ENCODE measurements at regions not wholly inside any gene's neighbourhood (a gene's known extent, or its start where the extent isn't known, plus 50 kb on each side); places are given as distances from the start of the nearest gene placed in this dataset.

- no peak for TF ChIP-seq ETS1 (IDR thresholded peaks at IDR 0.05)
- no peak for TF ChIP-seq ZNF331 (CRISPR knock-in tag; IDR thresholded peaks at IDR 0.05; ENCODE audit: low read depth)
- no peak for TF ChIP-seq EZH2phosphoT487 (IDR thresholded peaks at IDR 0.05; ENCODE audit: unreplicated experiment)
- TF ChIP-seq ZNF114 (CRISPR knock-in tag; IDR thresholded peaks at IDR 0.05), result no peak
- no peak for TF ChIP-seq JUNB (IDR thresholded peaks at IDR 0.05; ENCODE audit: unreplicated experiment)
- no peak for TF ChIP-seq NANOG (IDR thresholded peaks at IDR 0.05; ENCODE audit: borderline replicate concordance)
- TF ChIP-seq EZH2 (IDR thresholded peaks at IDR 0.05; ENCODE audit: low read depth, unreplicated experiment), result no peak
- TF ChIP-seq, protein P1, sequence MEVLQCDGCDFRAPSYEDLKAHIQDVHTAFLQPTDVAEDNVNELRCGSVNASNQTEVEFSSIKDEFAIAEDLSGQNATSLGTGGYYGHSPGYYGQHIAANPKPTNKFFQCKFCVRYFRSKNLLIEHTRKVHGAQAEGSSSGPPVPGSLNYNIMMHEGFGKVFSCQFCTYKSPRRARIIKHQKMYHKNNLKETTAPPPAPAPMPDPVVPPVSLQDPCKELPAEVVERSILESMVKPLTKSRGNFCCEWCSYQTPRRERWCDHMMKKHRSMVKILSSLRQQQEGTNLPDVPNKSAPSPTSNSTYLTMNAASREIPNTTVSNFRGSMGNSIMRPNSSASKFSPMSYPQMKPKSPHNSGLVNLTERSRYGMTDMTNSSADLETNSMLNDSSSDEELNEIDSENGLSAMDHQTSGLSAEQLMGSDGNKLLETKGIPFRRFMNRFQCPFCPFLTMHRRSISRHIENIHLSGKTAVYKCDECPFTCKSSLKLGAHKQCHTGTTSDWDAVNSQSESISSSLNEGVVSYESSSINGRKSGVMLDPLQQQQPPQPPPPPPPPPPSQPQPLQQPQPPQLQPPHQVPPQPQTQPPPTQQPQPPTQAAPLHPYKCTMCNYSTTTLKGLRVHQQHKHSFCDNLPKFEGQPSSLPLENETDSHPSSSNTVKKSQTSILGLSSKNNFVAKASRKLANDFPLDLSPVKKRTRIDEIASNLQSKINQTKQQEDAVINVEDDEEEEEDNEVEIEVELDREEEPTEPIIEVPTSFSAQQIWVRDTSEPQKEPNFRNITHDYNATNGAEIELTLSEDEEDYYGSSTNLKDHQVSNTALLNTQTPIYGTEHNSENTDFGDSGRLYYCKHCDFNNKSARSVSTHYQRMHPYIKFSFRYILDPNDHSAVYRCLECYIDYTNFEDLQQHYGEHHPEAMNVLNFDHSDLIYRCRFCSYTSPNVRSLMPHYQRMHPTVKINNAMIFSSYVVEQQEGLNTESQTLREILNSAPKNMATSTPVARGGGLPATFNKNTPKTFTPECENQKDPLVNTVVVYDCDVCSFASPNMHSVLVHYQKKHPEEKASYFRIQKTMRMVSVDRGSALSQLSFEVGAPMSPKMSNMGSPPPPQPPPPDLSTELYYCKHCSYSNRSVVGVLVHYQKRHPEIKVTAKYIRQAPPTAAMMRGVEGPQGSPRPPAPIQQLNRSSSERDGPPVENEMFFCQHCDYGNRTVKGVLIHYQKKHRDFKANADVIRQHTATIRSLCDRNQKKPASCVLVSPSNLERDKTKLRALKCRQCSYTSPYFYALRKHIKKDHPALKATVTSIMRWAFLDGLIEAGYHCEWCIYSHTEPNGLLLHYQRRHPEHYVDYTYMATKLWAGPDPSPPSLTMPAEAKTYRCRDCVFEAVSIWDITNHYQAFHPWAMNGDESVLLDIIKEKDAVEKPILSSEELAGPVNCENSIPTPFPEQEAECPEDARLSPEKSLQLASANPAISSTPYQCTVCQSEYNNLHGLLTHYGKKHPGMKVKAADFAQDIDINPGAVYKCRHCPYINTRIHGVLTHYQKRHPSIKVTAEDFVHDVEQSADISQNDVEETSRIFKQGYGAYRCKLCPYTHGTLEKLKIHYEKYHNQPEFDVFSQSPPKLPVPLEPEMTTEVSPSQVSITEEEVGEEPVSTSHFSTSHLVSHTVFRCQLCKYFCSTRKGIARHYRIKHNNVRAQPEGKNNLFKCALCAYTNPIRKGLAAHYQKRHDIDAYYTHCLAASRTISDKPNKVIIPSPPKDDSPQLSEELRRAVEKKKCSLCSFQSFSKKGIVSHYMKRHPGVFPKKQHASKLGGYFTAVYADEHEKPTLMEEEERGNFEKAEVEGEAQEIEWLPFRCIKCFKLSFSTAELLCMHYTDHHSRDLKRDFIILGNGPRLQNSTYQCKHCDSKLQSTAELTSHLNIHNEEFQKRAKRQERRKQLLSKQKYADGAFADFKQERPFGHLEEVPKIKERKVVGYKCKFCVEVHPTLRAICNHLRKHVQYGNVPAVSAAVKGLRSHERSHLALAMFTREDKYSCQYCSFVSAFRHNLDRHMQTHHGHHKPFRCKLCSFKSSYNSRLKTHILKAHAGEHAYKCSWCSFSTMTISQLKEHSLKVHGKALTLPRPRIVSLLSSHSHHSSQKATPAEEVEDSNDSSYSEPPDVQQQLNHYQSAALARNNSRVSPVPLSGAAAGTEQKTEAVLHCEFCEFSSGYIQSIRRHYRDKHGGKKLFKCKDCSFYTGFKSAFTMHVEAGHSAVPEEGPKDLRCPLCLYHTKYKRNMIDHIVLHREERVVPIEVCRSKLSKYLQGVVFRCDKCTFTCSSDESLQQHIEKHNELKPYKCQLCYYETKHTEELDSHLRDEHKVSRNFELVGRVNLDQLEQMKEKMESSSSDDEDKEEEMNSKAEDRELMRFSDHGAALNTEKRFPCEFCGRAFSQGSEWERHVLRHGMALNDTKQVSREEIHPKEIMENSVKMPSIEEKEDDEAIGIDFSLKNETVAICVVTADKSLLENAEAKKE (CRISPR knock-in tag; IDR thresholded peaks at IDR 0.05), result no peak
Observed at GRCh38 chr12:104833756-104834155, 124.3 kb downstream of the SLC41A2 start (continued).

DNA sequence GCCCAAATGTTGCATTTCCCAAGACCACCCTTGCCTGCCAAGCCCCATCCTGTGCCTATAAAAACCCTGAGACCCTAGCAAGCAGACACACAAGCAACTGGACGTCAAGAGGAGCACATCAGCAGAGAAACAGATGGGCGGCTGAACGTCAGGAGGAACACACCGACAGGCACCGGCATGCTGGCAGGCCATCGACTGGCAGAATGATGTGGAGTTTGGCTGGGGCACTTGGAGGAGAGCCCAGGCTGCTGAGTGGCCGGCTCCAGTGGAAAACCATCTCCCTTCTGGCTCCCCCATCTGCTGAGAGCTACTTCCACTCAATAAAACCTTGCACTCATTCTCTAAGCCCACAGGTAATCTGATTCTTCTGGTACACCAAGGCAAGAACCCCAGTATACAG, 130.1 kb downstream of the SLC41A2 start:
- H3K4me1 ChIP-seq (ENCODE audit: insufficient read depth), result no peaks in the 10 kb centered on the region
- Mint-ChIP-seq H3K4me3 (no peak overlapping the region), H3K9me3 (peaks cover 25% of the 10 kb centered on the region), H3K36me3 (ENCODE audit: low read depth) (peaks cover 20% of the 10 kb centered on the region), H3K27ac (no peak overlapping the region), H3K4me1 (no peaks in the 10 kb centered on the region), H3K27me3 (ENCODE audit: insufficient read depth, low read depth, poor library complexity) (no peaks in the 10 kb centered on the region)
- H3F3A ChIP-seq (replicated peaks; ENCODE audit: low read depth), result no peaks in the 10 kb centered on the region
- no peak for TF ChIP-seq EZH2 (IDR thresholded peaks at IDR 0.05; ENCODE audit: low read depth, unreplicated experiment)
- TF ChIP-seq STAT1 (IDR thresholded peaks at IDR 0.05; ENCODE audit: unreplicated experiment), result no peak
- TF ChIP-seq POLR2AphosphoS5 (IDR thresholded peaks at IDR 0.05; ENCODE audit: low read depth), result no peak
- TF ChIP-seq ZNF331 (CRISPR knock-in tag; IDR thresholded peaks at IDR 0.05; ENCODE audit: low read depth), result no peak
- TF ChIP-seq EZH2phosphoT487 (IDR thresholded peaks at IDR 0.05; ENCODE audit: unreplicated experiment), result no peak
- TF ChIP-seq CREB1 (CRISPR knock-in tag; IDR thresholded peaks at IDR 0.05; ENCODE audit: low read depth), result no peak
- DNase-seq (ENCODE audit: low spot score) (no peak), ATAC-seq (no peak)
- H4K20me1 ChIP-seq (replicated peaks; ENCODE audit: insufficient read depth), result no peaks in the 10 kb centered on the region
- no peak overlapping the region for H3K27ac ChIP-seq (ENCODE audit: low read depth)
- H2AFZ ChIP-seq, result no peak overlapping the region
- H3K27me3 ChIP-seq (ENCODE audit: insufficient read depth), result no peaks in the 10 kb centered on the region
- H3K36me3 ChIP-seq (ENCODE audit: insufficient read depth), result no peaks in the 10 kb centered on the region
- H3K79me2 ChIP-seq (replicated peaks; ENCODE audit: insufficient read depth), result no peaks in the 10 kb centered on the region
- H3K4me3 ChIP-seq, result no peak overlapping the region
- no peak overlapping the region for H3K4me2 ChIP-seq
- H3K9me2 ChIP-seq (ENCODE audit: insufficient read depth), result no peaks in the 10 kb centered on the region

Data from GM23338 (cell line).